Heart left ventricle (tissue), 13 donors: ENCODE measurements at regions not wholly inside any gene's neighbourhood (a gene's known extent, or its start where the extent isn't known, plus 50 kb on each side); places are given as distances from the start of the nearest gene placed in this dataset.

ENCODE experiments used
- CTCF ChIP-seq, 12 donors: fragments of 200-600 bp; sonication (generic) in 4 of 12; IDR thresholded peaks; one replicate each; pipeline versions ENCODE4 v1.5.0 to v1.8.0; 2018 to 2022; ENCODE audit warnings: antibody characterized with exemption in 12 of 12, mild to moderate bottlenecking in 5 of 12
- POLR2A ChIP-seq, 2 donors: fragments of 450-650 bp; IDR thresholded peaks; one replicate each; pipeline ENCODE4 v1.6.1; 2017; ENCODE audit warnings: antibody characterized with exemption in 2 of 2, mild to moderate bottlenecking in 2 of 2, moderate library complexity in 2 of 2
- donor health status: ischemic (EF 13 %, LVEDD 7.1; RV severe dilation, severe dysfunction).
- donor health status: DM: no; HTN: yes; CAD: no.
- donor health status: DM: no; HTN: no; CAD: no.
- donor health status: ischemic (EF 25% LVEDD 6.9; RV normal size, moderate dysfunction).
- donor health status: ischemic (EF 25% LVEDD 5.7; RV mildly dilated, moderate dysfunction).
- donor health status: ischemic (EF 35%, LVEDD 5.7; RV mildly dilated, moderate dysfunction).
- donor health status: nonischemic (EF 11% LVEDD 7.7; RV severe dilation, severe dysfunction).
- donor health status: DM: yes; HTN: yes; CAD: no.
- donor health status: PGD.
- donor health status: ischemic (EF 29% LVEDD 5.4; RV normal size, mild dysfunction).
- donor health status: nonischemic (EF 23%, LVEDD 6.1; RV moderate dilation, normal function).

- TF ChIP-seq CTCF (IDR thresholded peaks at IDR 0.05), result no peak
- TF ChIP-seq POLR2A (IDR thresholded peaks at IDR 0.05), result no peak
These were observed 878.1 kb downstream of the RAPGEF2 start for GRCh38 chr4:159980826-159981468.
